ENCODE measurements at regions not wholly inside any gene's neighbourhood (a gene's known extent, or its start where the extent isn't known, plus 50 kb on each side); places are given as distances from the start of the nearest gene placed in this dataset.

GRCh38 chr9:4923141-4923540 lies 61.9 kb upstream of the JAK2 start:
- Histone ChIP-seq H3K9ac (ENCODE audit: insufficient read depth, low read length) (no peak overlapping the region), H3K4me3 (replicated peaks in 1 of 4; ENCODE audit: control extremely low read depth in 1 of 4, insufficient read depth in 1 of 4, low read depth in 3 of 4, low read length in 4 of 4) (no peak overlapping the region), H3K36me3 (ENCODE audit: control insufficient read depth, insufficient read depth, low read length) (no peaks in the 10 kb centered on the region), H3K27me3 (ENCODE audit: control insufficient read depth, insufficient read depth, low read length) (no peaks in the 10 kb centered on the region), H3K27ac (ENCODE audit: insufficient read depth, low read length) (no peak overlapping the region), H4K20me1 (ENCODE audit: control insufficient read depth, extremely low read depth, insufficient read depth, low read length) (no peaks in the 10 kb centered on the region), H3K4me1 (ENCODE audit: control insufficient read depth, extremely low read depth, insufficient read depth, low read length) (no peaks in the 10 kb centered on the region), H3K9me3 (ENCODE audit: control insufficient read depth, insufficient read depth, low read depth, low read length) (no peaks in the 10 kb centered on the region), H3K79me2 (ENCODE audit: control insufficient read depth, insufficient read depth, low read length) (no peaks in the 10 kb centered on the region), H3K4me2 (ENCODE audit: extremely low read depth, insufficient read depth, low read length) (no peak overlapping the region), H2AFZ (ENCODE audit: low read length) (no peak overlapping the region)
- TF ChIP-seq CTCF (conservative IDR thresholded peaks at IDR 0.05 in 1 of 2, IDR thresholded peaks at IDR 0.05 in 1 of 2; ENCODE audit: low read depth in 1 of 2, low read length in 2 of 2) (no peak), EZH2 (IDR thresholded peaks at IDR 0.05; ENCODE audit: low read length, missing control alignments) (no peak)
- no peak for DNase-seq (ENCODE audit: low read depth in 2 of 2)

- peak; percentile 19 to 60 for DNase-seq (ENCODE audit: low read depth in 2 of 2)
- Histone ChIP-seq H3K4me1 (ENCODE audit: control insufficient read depth, extremely low read depth, insufficient read depth, low read length) (no peaks in the 10 kb centered on the region), H3K36me3 (ENCODE audit: control insufficient read depth, insufficient read depth, low read length) (no peaks in the 10 kb centered on the region), H3K27me3 (ENCODE audit: control insufficient read depth, insufficient read depth, low read length) (no peaks in the 10 kb centered on the region), H2AFZ (ENCODE audit: low read length) (no peak overlapping the region), H3K4me3 (replicated peaks in 1 of 4; ENCODE audit: control extremely low read depth in 1 of 4, insufficient read depth in 1 of 4, low read depth in 3 of 4, low read length in 4 of 4) (no peak overlapping the region), H3K9ac (ENCODE audit: insufficient read depth, low read length) (no peak overlapping the region), H3K4me2 (ENCODE audit: extremely low read depth, insufficient read depth, low read length) (no peak overlapping the region), H3K27ac (ENCODE audit: insufficient read depth, low read length) (no peak overlapping the region), H3K79me2 (ENCODE audit: control insufficient read depth, insufficient read depth, low read length) (no peaks in the 10 kb centered on the region), H4K20me1 (ENCODE audit: control insufficient read depth, extremely low read depth, insufficient read depth, low read length) (no peaks in the 10 kb centered on the region), H3K9me3 (ENCODE audit: control insufficient read depth, insufficient read depth, low read depth, low read length) (no peaks in the 10 kb centered on the region)
- no peak for TF ChIP-seq EZH2 (IDR thresholded peaks at IDR 0.05; ENCODE audit: low read length, missing control alignments)
- peak; percentile 36 to 50 for TF ChIP-seq CTCF (conservative IDR thresholded peaks at IDR 0.05 in 1 of 2, IDR thresholded peaks at IDR 0.05 in 1 of 2; ENCODE audit: low read depth in 1 of 2, low read length in 2 of 2)
Measured at GRCh38 chr9:4923580-4924544, 61.2 kb upstream of the JAK2 start.

- Histone ChIP-seq H3K36me3 (ENCODE audit: control insufficient read depth, insufficient read depth, low read length) (no peaks in the 10 kb centered on the region), H3K4me3 (replicated peaks in 1 of 4; ENCODE audit: control extremely low read depth in 1 of 4, insufficient read depth in 1 of 4, low read depth in 3 of 4, low read length in 4 of 4) (no peak overlapping the region), H3K27me3 (ENCODE audit: control insufficient read depth, insufficient read depth, low read length) (no peaks in the 10 kb centered on the region), H3K9me3 (ENCODE audit: control insufficient read depth, insufficient read depth, low read depth, low read length) (no peaks in the 10 kb centered on the region), H3K4me2 (ENCODE audit: extremely low read depth, insufficient read depth, low read length) (no peak overlapping the region), H4K20me1 (ENCODE audit: control insufficient read depth, extremely low read depth, insufficient read depth, low read length) (no peaks in the 10 kb centered on the region), H3K9ac (ENCODE audit: insufficient read depth, low read length) (no peak overlapping the region), H2AFZ (ENCODE audit: low read length) (no peak overlapping the region), H3K4me1 (ENCODE audit: control insufficient read depth, extremely low read depth, insufficient read depth, low read length) (no peaks in the 10 kb centered on the region), H3K27ac (ENCODE audit: insufficient read depth, low read length) (no peak overlapping the region), H3K79me2 (ENCODE audit: control insufficient read depth, insufficient read depth, low read length) (no peaks in the 10 kb centered on the region)
- no peak for DNase-seq (ENCODE audit: low read depth in 2 of 2)
- TF ChIP-seq EZH2 (IDR thresholded peaks at IDR 0.05; ENCODE audit: low read length, missing control alignments) (no peak), CTCF (conservative IDR thresholded peaks at IDR 0.05 in 1 of 2, IDR thresholded peaks at IDR 0.05 in 1 of 2; ENCODE audit: low read depth in 1 of 2, low read length in 2 of 2) (no peak)
Measured at GRCh38 chr9:4926239-4926638, 58.8 kb upstream of the JAK2 start.
